ENCODE measurements at regions not wholly inside any gene's neighbourhood (a gene's known extent, or its start where the extent isn't known, plus 50 kb on each side); places are given as distances from the start of the nearest gene placed in this dataset.

DNA sequence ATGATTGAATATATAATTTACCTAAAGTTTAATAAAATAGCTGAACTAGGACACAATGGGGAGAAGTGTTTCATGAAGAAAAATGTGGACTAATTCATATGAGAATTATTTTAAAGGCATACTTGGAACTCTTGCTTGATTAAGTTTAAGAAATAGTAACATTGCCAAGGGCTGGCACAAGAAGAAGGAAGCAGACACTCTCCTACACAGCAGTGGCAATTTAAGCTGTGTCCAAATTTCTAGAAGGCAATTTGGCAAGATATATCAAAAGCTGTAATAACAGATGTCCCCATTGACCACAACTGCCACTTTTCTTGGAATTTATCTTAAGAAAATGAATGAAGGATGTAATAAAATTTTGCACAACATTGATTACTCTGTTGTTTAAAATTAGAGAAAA lies 209.5 kb upstream of the S100G start:
- Mint-ChIP-seq H3K27ac (no peak overlapping the region), H3K4me1 (ENCODE audit: low read depth) (peaks cover 22% of the 10 kb centered on the region), H3K27me3 (ENCODE audit: insufficient read depth) (no peaks in the 10 kb centered on the region), H3K9me3 (no peaks in the 10 kb centered on the region), H3K36me3 (ENCODE audit: low read depth) (no peaks in the 10 kb centered on the region), H3K4me3 (no peak overlapping the region)
- DNase-seq = no peak
- TF ChIP-seq CTCF (IDR thresholded peaks at IDR 0.05) = no peak

DNA sequence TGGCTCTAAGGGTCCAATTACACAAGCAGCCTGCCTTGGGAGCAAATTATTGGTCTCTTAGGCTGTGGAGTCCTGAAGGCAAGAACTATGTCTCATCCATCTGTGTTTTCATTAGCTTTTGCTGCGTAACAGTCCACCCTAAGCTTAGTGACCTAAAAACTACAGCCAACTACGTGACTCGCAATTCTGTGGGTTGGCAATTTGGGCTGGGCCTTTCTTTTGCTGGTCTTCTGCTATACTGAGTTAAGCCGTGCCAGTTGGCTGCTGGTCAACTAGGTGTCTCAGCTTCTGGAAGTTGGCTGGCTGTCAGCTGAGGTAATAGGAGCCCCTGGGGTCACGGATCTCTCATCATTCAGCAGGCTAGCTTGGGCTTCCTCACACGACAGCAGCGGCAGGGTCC lies 205.6 kb upstream of the S100G start:
- Mint-ChIP-seq H3K27ac (peak overlapping the region; percentile 68), H3K4me1 (ENCODE audit: low read depth) (peaks cover 13% of the 10 kb centered on the region), H3K36me3 (ENCODE audit: low read depth) (no peaks in the 10 kb centered on the region), H3K9me3 (no peaks in the 10 kb centered on the region), H3K27me3 (ENCODE audit: insufficient read depth) (no peaks in the 10 kb centered on the region), H3K4me3 (no peak overlapping the region)
- peak; percentile 69 for DNase-seq
- no peak for TF ChIP-seq CTCF (IDR thresholded peaks at IDR 0.05)

DNA sequence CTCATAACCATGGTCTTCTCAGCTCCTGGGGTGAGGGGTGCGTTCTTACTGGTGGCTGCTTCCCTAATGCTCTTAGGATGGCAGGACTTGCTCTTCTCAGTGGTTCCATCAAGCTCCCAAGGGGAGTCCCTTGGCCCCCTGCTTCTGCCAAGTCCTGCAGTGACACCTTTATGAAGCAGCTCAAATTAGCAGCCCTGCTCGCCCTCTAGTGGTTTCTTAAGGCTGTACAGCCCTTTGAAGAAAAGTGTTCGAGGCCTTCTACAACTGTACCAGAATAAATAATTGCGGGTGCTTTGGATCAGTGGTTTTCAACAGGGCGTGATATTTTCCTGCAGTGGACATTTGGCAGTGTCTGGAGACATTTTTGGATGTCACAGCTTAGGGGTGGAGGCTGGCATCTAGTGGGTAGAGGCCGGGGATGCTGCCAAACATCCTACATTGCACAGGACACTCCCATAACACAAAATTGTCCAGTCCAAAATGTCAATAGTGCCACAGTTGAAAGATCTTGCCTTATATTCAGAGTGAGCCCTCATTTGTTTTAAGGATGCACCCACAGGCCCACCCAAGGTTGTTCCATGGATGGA lies 204.7 kb upstream of the S100G start:
- Mint-ChIP-seq H3K4me1 (ENCODE audit: low read depth) (peaks cover 13% of the 10 kb centered on the region), H3K27me3 (ENCODE audit: insufficient read depth) (no peaks in the 10 kb centered on the region), H3K36me3 (ENCODE audit: low read depth) (no peaks in the 10 kb centered on the region), H3K27ac (peak overlapping the region; percentile 68), H3K4me3 (no peak overlapping the region), H3K9me3 (no peaks in the 10 kb centered on the region)
- peak; percentile 76 for TF ChIP-seq CTCF (IDR thresholded peaks at IDR 0.05)
- DNase-seq = peak; percentile 3

DNA sequence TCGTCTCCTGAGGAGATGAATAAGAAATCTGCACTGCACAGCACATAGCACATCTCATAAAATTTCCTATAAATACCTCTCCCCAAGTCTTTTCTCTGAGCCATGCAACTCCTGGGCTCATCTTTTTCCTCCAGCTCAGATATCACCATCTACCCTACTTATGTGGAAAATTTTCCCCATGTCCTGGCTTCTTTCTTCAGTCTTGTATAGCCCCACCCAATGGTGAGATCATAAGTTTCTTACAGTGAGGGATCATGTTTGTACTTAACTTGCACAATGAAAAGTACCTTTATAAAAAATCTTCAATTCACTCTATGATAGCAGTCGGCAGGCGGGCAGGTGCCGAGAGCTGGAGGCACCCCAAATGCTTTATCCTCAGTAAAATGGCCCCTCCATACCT lies 198.6 kb upstream of the S100G start:
- no peak for DNase-seq
- TF ChIP-seq CTCF (IDR thresholded peaks at IDR 0.05) = no peak
- Mint-ChIP-seq H3K4me3 (no peak overlapping the region), H3K27me3 (ENCODE audit: insufficient read depth) (no peaks in the 10 kb centered on the region; the same call in 1 of the 2 replicates), H3K36me3 (ENCODE audit: low read depth) (no peaks in the 10 kb centered on the region), H3K4me1 (ENCODE audit: low read depth) (peaks cover 9% of the 10 kb centered on the region), H3K27ac (no peak overlapping the region), H3K9me3 (no peaks in the 10 kb centered on the region)

DNA sequence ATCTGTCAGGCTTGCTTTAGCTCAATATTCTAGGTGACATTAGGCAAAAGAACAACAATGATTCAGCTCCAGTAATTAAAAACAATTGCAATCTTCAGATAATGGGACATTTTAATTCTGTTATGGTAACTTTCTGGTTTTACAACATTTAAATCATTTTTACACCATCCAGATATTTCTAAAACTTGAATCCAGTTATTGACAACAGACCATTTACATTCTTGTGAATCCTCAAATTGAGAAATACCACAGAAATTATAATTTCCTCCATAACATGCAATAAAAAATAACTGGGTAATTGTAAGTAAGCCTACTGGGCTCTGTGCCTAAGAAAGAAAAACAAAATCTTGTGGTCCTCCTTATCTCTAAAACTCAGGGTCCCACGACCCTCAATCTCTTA lies 195.0 kb upstream of the S100G start:
- H3K4me3 Mint-ChIP-seq = no peak overlapping the region

More for the DNA sequence above, 195.0 kb upstream of the S100G start:
- no peak for DNase-seq
- no peak for TF ChIP-seq CTCF (IDR thresholded peaks at IDR 0.05)
- no peaks in the 10 kb centered on the region; the same call in 1 of the 2 replicates for H3K27me3 Mint-ChIP-seq (ENCODE audit: insufficient read depth)
- H3K9me3 Mint-ChIP-seq = no peaks in the 10 kb centered on the region
- no peaks in the 10 kb centered on the region for H3K36me3 Mint-ChIP-seq (ENCODE audit: low read depth)
- peaks cover 15% of the 10 kb centered on the region for H3K4me1 Mint-ChIP-seq (ENCODE audit: low read depth)
- no peak overlapping the region for H3K27ac Mint-ChIP-seq
